ENCODE measurements at regions not wholly inside any gene's neighbourhood (a gene's known extent, or its start where the extent isn't known, plus 50 kb on each side); places are given as distances from the start of the nearest gene placed in this dataset.

DNA sequence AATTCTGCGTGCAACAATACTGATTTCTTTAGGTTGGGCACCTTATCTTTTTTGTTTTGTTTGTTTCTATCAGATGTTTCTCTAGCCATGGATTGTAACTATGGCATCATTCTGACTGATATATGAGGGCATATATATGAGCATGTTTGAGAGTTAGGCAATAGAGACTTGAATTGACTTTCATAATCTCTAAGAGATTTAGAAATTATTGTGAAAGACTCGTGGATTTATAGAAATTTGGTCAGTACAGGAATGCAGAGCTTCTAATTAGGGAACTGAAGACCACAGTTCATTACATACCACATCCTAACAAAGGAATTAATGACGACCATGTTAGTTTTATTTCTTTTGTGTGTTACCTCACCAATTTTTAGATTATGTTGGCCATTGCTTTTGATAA, 546.0 kb upstream of the GRAMD2B start:
- Histone ChIP-seq H3K27ac (no peak overlapping the region), H3K36me3 (no peaks in the 10 kb centered on the region), H3K4me3 (no peak overlapping the region), H3K9me3 (peaks cover 0 to 7% (median 0%) of the 10 kb centered on the region in 12 donors), H3K27me3 (no peaks in the 10 kb centered on the region), H3K4me1 (no peaks in the 10 kb centered on the region)
- ATAC-seq, result no peak
- WGBS, 4 donors, result 86 to 92% (median 88%) methylated on average over 3 of the region's 3 CpGs
- TF ChIP-seq POLR2A (IDR thresholded peaks at IDR 0.05), result no peak
- TF ChIP-seq CTCF (IDR thresholded peaks at IDR 0.05), result no peak
- no peak for DNase-seq
- intact Hi-C loops (cut with DNase I), result no loop called here

DNA sequence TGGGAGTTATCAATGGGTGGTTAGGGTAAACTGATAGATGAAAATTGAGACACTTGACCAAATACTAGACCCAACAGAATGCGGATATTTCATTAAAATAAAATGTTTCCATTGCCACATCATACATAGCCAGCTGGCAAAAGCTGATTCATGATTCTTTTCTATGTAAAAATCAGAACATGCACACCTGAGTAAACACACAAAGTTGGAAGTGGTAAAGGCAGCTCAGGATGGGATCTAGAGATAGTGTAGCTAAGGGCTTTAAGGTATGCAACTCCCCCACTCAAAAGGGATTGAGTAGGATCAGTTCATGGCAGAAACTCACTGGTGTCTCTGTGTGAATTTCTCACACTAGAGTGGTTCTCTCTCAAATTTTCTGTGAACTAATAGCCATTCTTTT, 541.1 kb upstream of the GRAMD2B start:
- ATAC-seq, result no peak
- Histone ChIP-seq H3K36me3 (no peaks in the 10 kb centered on the region), H3K27me3 (no peaks in the 10 kb centered on the region), H3K9me3 (no peaks in the 10 kb centered on the region), H3K4me3 (no peak overlapping the region), H3K4me1 (no peaks in the 10 kb centered on the region), H3K27ac (no peak overlapping the region)
- 90 to 95% (median 91%) methylated on average over 1 of the region's 1 CpG for WGBS, 4 donors
- TF ChIP-seq CTCF (IDR thresholded peaks at IDR 0.05) (no peak), POLR2A (IDR thresholded peaks at IDR 0.05) (no peak)
- intact Hi-C loops (cut with DNase I), result no loop called here
- DNase-seq, result no peak

GRCh38 chr5:125883223-125883622, 540.0 kb upstream of the GRAMD2B start:
- Histone ChIP-seq H3K9me3 (no peaks in the 10 kb centered on the region), H3K4me1 (no peaks in the 10 kb centered on the region), H3K27me3 (no peaks in the 10 kb centered on the region), H3K36me3 (no peaks in the 10 kb centered on the region), H3K27ac (no peak overlapping the region), H3K4me3 (no peak overlapping the region)
- no peak for DNase-seq
- no peak for TF ChIP-seq CTCF (IDR thresholded peaks at IDR 0.05)
- TF ChIP-seq POLR2A (IDR thresholded peaks at IDR 0.05), result no peak
- intact Hi-C loops (cut with DNase I), result no loop called here
- no peak for ATAC-seq
- WGBS, 4 donors, result 80 to 95% (median 92%) methylated on average over 4 of the region's 4 CpGs

DNA sequence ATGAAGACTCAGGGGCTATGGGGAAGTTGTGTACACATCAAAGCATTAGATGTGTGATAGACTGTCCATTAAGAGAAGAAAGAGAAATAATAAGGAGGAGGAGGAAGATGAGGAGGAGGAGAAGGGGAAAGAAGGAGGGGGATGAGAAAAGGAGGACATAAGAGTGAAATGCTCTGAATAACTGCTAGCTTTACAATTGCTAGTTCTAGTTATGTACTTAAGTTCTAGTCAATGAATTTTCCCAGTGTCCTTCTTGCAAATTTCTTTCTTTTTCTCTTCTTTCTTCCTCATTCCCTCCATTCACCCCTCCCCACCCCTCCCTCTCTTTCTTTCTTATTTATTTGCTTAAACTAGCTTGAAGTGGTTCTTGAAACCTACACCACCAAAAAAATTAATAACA, 534.9 kb upstream of the GRAMD2B start:
- Histone ChIP-seq H3K27ac (no peak overlapping the region), H3K4me3 (no peak overlapping the region), H3K4me1 (peaks cover 0 to 15% (median 8%) of the 10 kb centered on the region in 12 donors), H3K9me3 (no peaks in the 10 kb centered on the region), H3K36me3 (no peaks in the 10 kb centered on the region), H3K27me3 (no peaks in the 10 kb centered on the region)
- ATAC-seq (no peak), DNase-seq (no peak)
- TF ChIP-seq POLR2A (IDR thresholded peaks at IDR 0.05), result no peak
- TF ChIP-seq CTCF (IDR thresholded peaks at IDR 0.05), result no peak
- intact Hi-C loops (cut with DNase I), result no loop called here
